GM23248 (cell line): ENCODE measurements at regions not wholly inside any gene's neighbourhood (a gene's known extent, or its start where the extent isn't known, plus 50 kb on each side); places are given as distances from the start of the nearest gene placed in this dataset.

Experiments used
- EZH2 ChIP-seq: fragments of 200-600 bp; sonication (generic); IDR thresholded peaks from 2 replicates; pipeline ENCODE4 v1.6.1; 2018; ENCODE audit warnings: antibody characterized with exemption, mild to moderate bottlenecking; ENCODE audit not compliant: insufficient read depth, poor library complexity, severe bottlenecking
- EZH2phosphoT487 ChIP-seq: fragments of 200-600 bp; sonication (generic); IDR thresholded peaks from 2 replicates; pipeline ENCODE4 v1.6.1; 2018; ENCODE audit warnings: antibody characterized with exemption, moderate library complexity, mild to moderate bottlenecking, low read depth; ENCODE audit not compliant: insufficient read depth

GRCh38 chr11:45007011-45007410 is 56.3 kb upstream of the TP53I11 start:
- TF ChIP-seq EZH2 (no peak), EZH2phosphoT487 (no peak)
